Fibroblast of lung (primary cell): ENCODE measurements at regions not wholly inside any gene's neighbourhood (a gene's known extent, or its start where the extent isn't known, plus 50 kb on each side); places are given as distances from the start of the nearest gene placed in this dataset.

ENCODE experiments used
- DNase-seq, 2 donors: peaks; one replicate each; pipeline versions ENCODE4 v3.0.0 to v3.0.0-alpha.2; 2010; ENCODE audit warnings: low read depth in 2 of 2
- H2AFZ ChIP-seq: 2 replicates; pipeline ENCODE4 v1.5.1; 2012; ENCODE audit warnings: low read length, control low read depth, inconsistent platforms
- H3K27ac ChIP-seq: 2 replicates; pipeline ENCODE4 v1.5.1; 2011; ENCODE audit warnings: low read length, control low read depth; ENCODE audit not compliant: insufficient read depth
- H3K27me3 ChIP-seq: 2 replicates; pipeline ENCODE4 v1.5.1; 2011; ENCODE audit warnings: mild to moderate bottlenecking, low read length; ENCODE audit not compliant: control insufficient read depth, insufficient read depth
- H3K36me3 ChIP-seq: 2 replicates; pipeline ENCODE4 v1.5.1; 2011; ENCODE audit warnings: low read length; ENCODE audit not compliant: control insufficient read depth, insufficient read depth
- H3K4me1 ChIP-seq: 2 replicates; pipeline ENCODE4 v1.5.1; 2011; ENCODE audit warnings: low read length; ENCODE audit not compliant: control insufficient read depth, insufficient read depth; ENCODE audit errors: extremely low read depth
- H3K4me2 ChIP-seq: 2 replicates; pipeline ENCODE4 v1.5.1; 2011; ENCODE audit warnings: low read length, control low read depth; ENCODE audit not compliant: insufficient read depth; ENCODE audit errors: extremely low read depth
- H3K4me3 ChIP-seq, 4 experiments: fragments of 200-600 bp in 1 of 4; sonication (generic) in 1 of 4; replicated peaks in 1 of 4; 2 replicates each; pipeline ENCODE4 v1.5.1; 2011 to 2016; ENCODE audit warnings: low read length in 4 of 4, low read depth in 3 of 4, mild to moderate bottlenecking in 3 of 4, control low read depth in 2 of 4, inconsistent platforms in 1 of 4, mixed read lengths in 1 of 4; ENCODE audit not compliant: insufficient read depth in 1 of 4; ENCODE audit errors: control extremely low read depth in 1 of 4
- H3K79me2 ChIP-seq: 2 replicates; pipeline ENCODE4 v1.5.1; 2012; ENCODE audit warnings: mild to moderate bottlenecking, low read length, inconsistent platforms; ENCODE audit not compliant: control insufficient read depth, insufficient read depth
- H3K9ac ChIP-seq: 2 replicates; pipeline ENCODE4 v1.5.1; 2011; ENCODE audit warnings: mild to moderate bottlenecking, low read length, control low read depth; ENCODE audit not compliant: insufficient read depth
- H3K9me3 ChIP-seq: 2 replicates; pipeline ENCODE4 v1.5.1; 2012; ENCODE audit warnings: low read depth, low read length; ENCODE audit not compliant: control insufficient read depth, insufficient read depth
- H4K20me1 ChIP-seq: 2 replicates; pipeline ENCODE4 v1.5.1; 2011; ENCODE audit warnings: low read length; ENCODE audit not compliant: control insufficient read depth, insufficient read depth; ENCODE audit errors: extremely low read depth
- EZH2 ChIP-seq: IDR thresholded peaks from 2 replicates; pipeline ENCODE4 v1.5.1; 2012; ENCODE audit warnings: low read length, control low read depth, mild to moderate bottlenecking; ENCODE audit errors: missing control alignments
- TF ChIP-seq, protein P1 (sequence below), 2 donors: IDR thresholded peaks in 1 of 2; conservative IDR thresholded peaks in 1 of 2; 1 replicate in 1 of 2; 2 replicates in 1 of 2; pipeline ENCODE4 v1.5.1; 2011 to 2012; ENCODE audit warnings: low read length in 2 of 2, control low read depth in 1 of 2, inconsistent platforms in 1 of 2, low read depth in 1 of 2, mild to moderate bottlenecking in 1 of 2

DNA sequence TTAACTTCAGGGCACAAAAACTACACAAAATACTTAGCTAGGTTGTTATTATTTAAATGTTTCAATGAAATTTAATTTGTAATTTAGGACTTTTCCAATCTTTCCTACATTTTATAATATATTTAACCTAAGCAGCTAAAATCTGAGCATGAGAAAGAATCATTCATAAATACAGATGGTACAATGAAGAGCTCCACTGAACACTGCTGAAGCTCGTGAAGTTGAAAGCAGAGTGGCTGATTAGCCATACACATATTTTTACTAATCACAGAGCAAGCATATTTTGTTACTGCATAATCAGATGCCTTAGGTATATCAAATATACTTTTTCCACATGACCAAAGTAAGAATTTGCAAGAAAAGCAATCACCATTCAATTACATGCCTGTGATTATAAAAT is 184.9 kb upstream of the ETAA1 start:
- H3K9me3 ChIP-seq: no peaks in the 10 kb centered on the region
- H3K27me3 ChIP-seq: no peaks in the 10 kb centered on the region
- no peak overlapping the region for H2AFZ ChIP-seq
- no peak overlapping the region for H3K4me2 ChIP-seq
- H3K4me3 ChIP-seq: no peak overlapping the region
- H4K20me1 ChIP-seq: no peaks in the 10 kb centered on the region
- H3K36me3 ChIP-seq: no peaks in the 10 kb centered on the region
- H3K4me1 ChIP-seq: peaks cover 6% of the 10 kb centered on the region
- no peak overlapping the region for H3K27ac ChIP-seq
- no peaks in the 10 kb centered on the region for H3K79me2 ChIP-seq
- TF ChIP-seq EZH2: no peak
- TF ChIP-seq, protein P1, sequence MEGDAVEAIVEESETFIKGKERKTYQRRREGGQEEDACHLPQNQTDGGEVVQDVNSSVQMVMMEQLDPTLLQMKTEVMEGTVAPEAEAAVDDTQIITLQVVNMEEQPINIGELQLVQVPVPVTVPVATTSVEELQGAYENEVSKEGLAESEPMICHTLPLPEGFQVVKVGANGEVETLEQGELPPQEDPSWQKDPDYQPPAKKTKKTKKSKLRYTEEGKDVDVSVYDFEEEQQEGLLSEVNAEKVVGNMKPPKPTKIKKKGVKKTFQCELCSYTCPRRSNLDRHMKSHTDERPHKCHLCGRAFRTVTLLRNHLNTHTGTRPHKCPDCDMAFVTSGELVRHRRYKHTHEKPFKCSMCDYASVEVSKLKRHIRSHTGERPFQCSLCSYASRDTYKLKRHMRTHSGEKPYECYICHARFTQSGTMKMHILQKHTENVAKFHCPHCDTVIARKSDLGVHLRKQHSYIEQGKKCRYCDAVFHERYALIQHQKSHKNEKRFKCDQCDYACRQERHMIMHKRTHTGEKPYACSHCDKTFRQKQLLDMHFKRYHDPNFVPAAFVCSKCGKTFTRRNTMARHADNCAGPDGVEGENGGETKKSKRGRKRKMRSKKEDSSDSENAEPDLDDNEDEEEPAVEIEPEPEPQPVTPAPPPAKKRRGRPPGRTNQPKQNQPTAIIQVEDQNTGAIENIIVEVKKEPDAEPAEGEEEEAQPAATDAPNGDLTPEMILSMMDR (conservative IDR thresholded peaks at IDR 0.05 in 1 of 2, IDR thresholded peaks at IDR 0.05 in 1 of 2; ENCODE audit: low read depth in 1 of 2, low read length in 2 of 2): no peak
- H3K9ac ChIP-seq: no peak overlapping the region
- no peak for DNase-seq

DNA sequence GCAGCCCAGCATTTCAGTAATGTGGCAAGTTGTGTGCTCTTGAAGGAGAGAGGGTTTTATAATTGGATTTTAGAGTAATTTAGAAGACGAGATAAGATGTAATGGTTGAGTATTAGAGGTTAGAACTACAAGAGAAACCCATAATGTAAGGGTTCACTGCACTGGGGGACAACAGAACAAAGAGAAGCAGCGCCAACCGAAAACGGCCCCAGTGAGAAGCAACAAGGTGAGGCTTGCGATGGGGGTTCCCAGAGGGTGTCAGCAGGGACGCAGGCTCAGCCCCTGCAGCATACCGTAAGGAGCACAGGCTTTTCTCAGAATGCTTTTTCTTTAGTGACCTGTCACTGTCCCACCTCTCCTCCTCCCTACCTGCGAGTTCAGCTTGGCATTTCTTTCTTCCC is 183.9 kb upstream of the ETAA1 start:
- no peak overlapping the region for H3K4me3 ChIP-seq
- H3K9ac ChIP-seq: no peak overlapping the region
- H4K20me1 ChIP-seq: no peaks in the 10 kb centered on the region
- peaks cover 6% of the 10 kb centered on the region for H3K4me1 ChIP-seq
- H3K79me2 ChIP-seq: no peaks in the 10 kb centered on the region
- DNase-seq: no peak
- H3K9me3 ChIP-seq: no peaks in the 10 kb centered on the region
- H3K27ac ChIP-seq: no peak overlapping the region
- TF ChIP-seq EZH2: no peak
- TF ChIP-seq, protein P1 (conservative IDR thresholded peaks at IDR 0.05 in 1 of 2, IDR thresholded peaks at IDR 0.05 in 1 of 2; ENCODE audit: low read depth in 1 of 2, low read length in 2 of 2): no peak
- H3K27me3 ChIP-seq: no peaks in the 10 kb centered on the region
- H2AFZ ChIP-seq: no peak overlapping the region
- no peak overlapping the region for H3K4me2 ChIP-seq
- no peaks in the 10 kb centered on the region for H3K36me3 ChIP-seq

DNA sequence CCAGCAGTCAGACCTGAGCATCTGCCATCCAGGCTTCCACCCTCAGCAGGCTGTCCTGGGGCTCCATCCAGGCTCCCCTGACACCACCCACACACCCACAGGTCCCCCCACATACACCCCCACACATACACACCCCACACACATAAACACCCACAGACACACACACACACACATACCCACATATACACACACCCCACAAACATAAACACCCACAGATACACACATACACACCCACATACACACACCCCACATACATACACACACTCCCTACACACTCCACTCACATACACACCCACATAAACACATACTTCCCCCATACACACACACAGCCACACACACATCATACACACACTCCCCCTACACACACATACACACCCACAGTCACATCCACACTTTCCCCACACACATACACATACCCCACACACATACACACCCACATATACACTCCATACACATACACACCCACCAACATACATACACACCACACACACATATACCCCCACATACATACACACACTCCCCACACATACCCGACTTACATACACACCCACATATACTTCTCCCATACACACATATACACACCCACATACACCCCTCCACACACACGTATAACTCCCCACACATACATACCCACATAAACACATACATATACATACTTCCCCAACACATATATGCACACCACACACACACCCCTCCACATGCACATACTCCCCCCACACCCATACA is 183.3 kb upstream of the ETAA1 start:
- no peak overlapping the region for H2AFZ ChIP-seq
- TF ChIP-seq, protein P1 (conservative IDR thresholded peaks at IDR 0.05 in 1 of 2, IDR thresholded peaks at IDR 0.05 in 1 of 2; ENCODE audit: low read depth in 1 of 2, low read length in 2 of 2): no peak
- TF ChIP-seq EZH2: no peak

More for the DNA sequence above, 183.3 kb upstream of the ETAA1 start:
- Histone ChIP-seq H3K9ac (no peak overlapping the region), H3K4me2 (no peak overlapping the region), H3K27ac (no peak overlapping the region), H3K27me3 (no peaks in the 10 kb centered on the region), H3K4me3 (no peak overlapping the region), H3K4me1 (peaks cover 6% of the 10 kb centered on the region), H3K36me3 (no peaks in the 10 kb centered on the region), H3K9me3 (no peaks in the 10 kb centered on the region), H4K20me1 (no peaks in the 10 kb centered on the region), H3K79me2 (no peaks in the 10 kb centered on the region)
- no peak for DNase-seq
